ENCODE measurements at regions not wholly inside any gene's neighbourhood (a gene's known extent, or its start where the extent isn't known, plus 50 kb on each side); places are given as distances from the start of the nearest gene placed in this dataset.

GRCh38 chr1:217342105-217342504, 288.8 kb downstream of the GPATCH2 start:
- TF ChIP-seq CTCF (IDR thresholded peaks at IDR 0.05) (no peak), POLR2A (IDR thresholded peaks at IDR 0.05) (no peak)
